A549 (cell line): ENCODE measurements at regions not wholly inside any gene's neighbourhood (a gene's known extent, or its start where the extent isn't known, plus 50 kb on each side); places are given as distances from the start of the nearest gene placed in this dataset.

Experiments used
- ATAC-seq, 2 experiments: fragments of 200-7000 bp in 1 of 2; fragments of >200 bp in 1 of 2; cut with Nextera tagmentation in 1 of 2; cut with Tn5 transposase in 1 of 2; 3 replicates each; pipeline versions ENCODE4 v1.8.0 to v1.9.1; 2018 to 2020; ENCODE audit warnings: mild to moderate bottlenecking in 1 of 2, moderate library complexity in 1 of 2
- CTCF ChIA-PET: fragments of 300-600 bp; sonication (Branson Sonifier 250); formaldehyde crosslinking; extraction: SDS; loops from one replicate; lab custom pipeline; 2021; ENCODE audit warnings: antibody characterized with exemption, inconsistent platforms; lab: Yijun Ruan, JAX
- POLR2A ChIA-PET: fragments of 350-600 bp; formaldehyde crosslinking; extraction: SDS; loops from one replicate; lab custom pipeline; 2021; ENCODE audit warnings: antibody characterized with exemption, inconsistent platforms; lab: Yijun Ruan, JAX
- DNase-seq, 2 experiments: peaks; one replicate each; pipeline versions ENCODE4 v3.0.0 to v3.0.0-alpha.2; 2011 to 2016; ENCODE audit warnings: low read depth in 1 of 2, low spot score in 1 of 2
- FAIRE-seq: peaks from 2 replicates; lab custom pipeline; 2011; peaks lifted over from hg19 to GRCh38; lab: Jason Lieb, UNC
- H3K27ac ChIP-seq, 2 experiments: fragments of >200 bp; sonication (Bioruptor Twin); formaldehyde crosslinking; 3 replicates each; pipeline ENCODE4 v1.5.1; 2016 to 2017
- H3K4me1 ChIP-seq: fragments of >200 bp; sonication (Bioruptor Twin); formaldehyde crosslinking; 3 replicates; pipeline ENCODE4 v1.6.1; 2016
- H3K4me2 ChIP-seq: fragments of >200 bp; sonication (Bioruptor Twin); formaldehyde crosslinking; 3 replicates; pipeline ENCODE4 v1.6.1; 2016
- H3K4me3 ChIP-seq: fragments of >200 bp; sonication (Bioruptor Twin); formaldehyde crosslinking; 3 replicates; pipeline ENCODE4 v1.5.1; 2016
- H3K9me3 ChIP-seq: fragments of >200 bp; sonication (Bioruptor Twin); formaldehyde crosslinking; 3 replicates; pipeline ENCODE4 v1.6.1; 2016
- BHLHE40 ChIP-seq: IDR thresholded peaks from 2 replicates; pipeline ENCODE4 v1.6.1; 2012; ENCODE audit warnings: low read depth, low read length, inconsistent platforms
- CBX2 ChIP-seq: fragments of 200-600 bp; sonication (generic); IDR thresholded peaks from 2 replicates; pipeline ENCODE4 v1.6.1; 2016; ENCODE audit warnings: low read depth, mild to moderate bottlenecking, borderline replicate concordance
- CBX8 ChIP-seq: fragments of 200-600 bp; sonication (generic); IDR thresholded peaks from 2 replicates; pipeline ENCODE4 v1.6.1; 2016
- EHMT2 ChIP-seq: fragments of 200-600 bp; sonication (generic); IDR thresholded peaks from 2 replicates; pipeline ENCODE4 v1.6.1; 2016; ENCODE audit warnings: antibody characterized with exemption, low read depth, mild to moderate bottlenecking, moderate library complexity
- FOXS1 ChIP-seq: fragments of 250-450 bp; sonication (Bioruptor Pico); IDR thresholded peaks from 2 replicates; pipeline ENCODE4 v1.5.0; 2020; ENCODE audit warnings: mild to moderate bottlenecking, moderate library complexity
- GATA3 ChIP-seq: IDR thresholded peaks from 2 replicates; pipeline ENCODE4 v1.6.1; 2012; ENCODE audit warnings: borderline replicate concordance
- HDAC2 ChIP-seq: fragments of 200-600 bp; sonication (generic); IDR thresholded peaks from 2 replicates; pipeline ENCODE4 v1.6.1; 2016
- HES2 ChIP-seq: fragments of >200 bp; sonication (Bioruptor Twin); formaldehyde crosslinking; IDR thresholded peaks from 2 replicates; pipeline ENCODE4 v1.6.1; 2016
- HOXB5 ChIP-seq: fragments of 250-450 bp; sonication (Bioruptor Pico); IDR thresholded peaks from 2 replicates; pipeline ENCODE4 v1.5.0; 2020; ENCODE audit warnings: mild to moderate bottlenecking, moderate library complexity
- JUNB ChIP-seq: fragments of >200 bp; sonication (Bioruptor Twin); formaldehyde crosslinking; IDR thresholded peaks from 2 replicates; pipeline ENCODE4 v1.6.1; 2016
- MAFK ChIP-seq: fragments of 450-650 bp; IDR thresholded peaks from 2 replicates; pipeline ENCODE4 v1.6.1; 2014; ENCODE audit not compliant: partially characterized antibody
- MAX ChIP-seq: IDR thresholded peaks from 2 replicates; pipeline ENCODE4 v1.6.1; 2012
- MAZ ChIP-seq: fragments of 150-350 bp; IDR thresholded peaks from 2 replicates; pipeline ENCODE4 v1.6.1; 2014; ENCODE audit warnings: antibody characterized with exemption, low read depth, low read length, borderline replicate concordance
- NFE2L2 ChIP-seq: fragments of 150-350 bp; conservative IDR thresholded peaks from 2 replicates; pipeline ENCODE4 v1.6.1; 2014; ENCODE audit warnings: low read length
- NPAS2 ChIP-seq: fragments of 250-450 bp; sonication (Bioruptor Pico); IDR thresholded peaks from 2 replicates; pipeline ENCODE4 v1.8.0; 2022; ENCODE audit warnings: mild to moderate bottlenecking, moderate library complexity, borderline replicate concordance
- POLR2AphosphoS2 ChIP-seq: conservative IDR thresholded peaks from 2 replicates; pipeline ENCODE4 v1.6.1; 2012; ENCODE audit warnings: low read length, improper control_type of control experiment, inconsistent platforms
- RCOR1 ChIP-seq: fragments of 150-350 bp; IDR thresholded peaks from 2 replicates; pipeline ENCODE4 v1.6.1; 2014; ENCODE audit warnings: antibody characterized with exemption, low read length, low read depth
- RFX5 ChIP-seq: fragments of 450-650 bp; IDR thresholded peaks from 2 replicates; pipeline ENCODE4 v1.7.1; 2014; ENCODE audit warnings: antibody characterized with exemption, mild to moderate bottlenecking, moderate library complexity
- RNF2 ChIP-seq: fragments of 200-600 bp; sonication (generic); IDR thresholded peaks from 2 replicates; pipeline ENCODE4 v1.6.1; 2016; ENCODE audit warnings: low read depth, mild to moderate bottlenecking, antibody characterized with exemption, moderate library complexity, borderline replicate concordance
- SMC3 ChIP-seq: fragments of >200 bp; sonication (Bioruptor Twin); formaldehyde crosslinking; IDR thresholded peaks from 3 replicates; pipeline ENCODE4 v1.6.1; 2018; ENCODE audit warnings: inconsistent platforms
- TFCP2L1 ChIP-seq: fragments of 250-450 bp; sonication (Bioruptor Pico); IDR thresholded peaks from 2 replicates; pipeline ENCODE4 v1.5.0; 2021; ENCODE audit warnings: mild to moderate bottlenecking
- TP53 ChIP-seq: fragments of 250-450 bp; sonication (Bioruptor Pico); IDR thresholded peaks from 2 replicates; pipeline ENCODE4 v1.5.0; 2021; ENCODE audit warnings: mild to moderate bottlenecking, moderate library complexity
- ZFP36 ChIP-seq: fragments of 450-650 bp; IDR thresholded peaks from 2 replicates; pipeline ENCODE4 v1.6.1; 2014; ENCODE audit warnings: borderline replicate concordance; ENCODE audit not compliant: partially characterized antibody
- WGBS: methylation state at CpG from one replicate; pipeline ENCODE4 v1.1.6; 2017; ENCODE audit errors: missing lambda C conversion rate; 5-methylcytosine and 5-hydroxymethylcytosine counted together
- TF ChIP-seq, protein P1 (sequence below): IDR thresholded peaks from 2 replicates; pipeline ENCODE4 v1.6.1; 2012

GRCh38 chr6:163643866-163644265, 229.3 kb downstream of the QKI start (continued):
- TF ChIP-seq, protein P1, sequence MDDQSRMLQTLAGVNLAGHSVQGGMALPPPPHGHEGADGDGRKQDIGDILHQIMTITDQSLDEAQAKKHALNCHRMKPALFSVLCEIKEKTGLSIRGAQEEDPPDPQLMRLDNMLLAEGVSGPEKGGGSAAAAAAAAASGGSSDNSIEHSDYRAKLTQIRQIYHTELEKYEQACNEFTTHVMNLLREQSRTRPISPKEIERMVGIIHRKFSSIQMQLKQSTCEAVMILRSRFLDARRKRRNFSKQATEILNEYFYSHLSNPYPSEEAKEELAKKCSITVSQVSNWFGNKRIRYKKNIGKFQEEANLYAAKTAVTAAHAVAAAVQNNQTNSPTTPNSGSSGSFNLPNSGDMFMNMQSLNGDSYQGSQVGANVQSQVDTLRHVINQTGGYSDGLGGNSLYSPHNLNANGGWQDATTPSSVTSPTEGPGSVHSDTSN = no peak
- TF ChIP-seq RNF2 = no peak
- no peak for TF ChIP-seq RFX5
- no peak for TF ChIP-seq MAFK
- TF ChIP-seq HOXB5 = no peak
- no peak for TF ChIP-seq TP53 (CRISPR knock-in tag)
- TF ChIP-seq CBX8 = no peak

- no peaks in the 10 kb centered on the region for H3K4me1 ChIP-seq
- H3K27ac ChIP-seq = no peak overlapping the region
- no peak for ATAC-seq
- POLR2A ChIA-PET = no interaction called here
- no peaks in the 10 kb centered on the region for H3K9me3 ChIP-seq
- H3K4me2 ChIP-seq = no peak overlapping the region
- no peak for FAIRE-seq
- 77% methylated on average over 7 of the region's 13 CpGs for WGBS
- TF ChIP-seq ZFP36 (no peak), MAX (no peak), NFE2L2 (no peak), MAFK (no peak), FOXS1 (no peak), HES2 (no peak), RFX5 (no peak)
- CTCF ChIA-PET = no interaction called here
- DNase-seq = no peak
- H3K4me3 ChIP-seq = no peak overlapping the region
Observed at GRCh38 chr6:163641706-163642105, 227.2 kb downstream of the QKI start.

DNA sequence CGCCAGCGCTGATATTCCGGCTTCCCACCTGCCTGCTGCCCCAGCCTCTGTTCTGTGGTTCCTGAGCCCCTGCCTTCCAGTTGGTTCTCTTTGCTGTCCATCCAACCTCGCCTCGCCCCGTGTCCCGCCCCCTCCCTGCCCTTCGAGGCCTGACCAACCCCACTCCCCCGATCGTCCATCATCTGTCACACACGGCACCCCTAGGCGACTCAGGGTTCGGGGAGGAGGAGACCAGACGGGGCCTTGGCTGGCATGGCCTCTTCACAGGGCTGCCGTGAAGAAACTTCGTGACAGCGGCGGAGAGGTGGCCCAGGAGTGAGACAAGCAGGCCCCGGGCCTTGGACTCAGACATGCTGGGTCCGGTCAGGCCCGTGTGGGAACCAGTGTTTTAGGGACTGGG, 226.1 kb downstream of the QKI start:
- ATAC-seq = no peak
- no peak for TF ChIP-seq RCOR1
- no peak for TF ChIP-seq JUNB
- no peak for TF ChIP-seq TP53 (CRISPR knock-in tag)
- no peak for TF ChIP-seq HDAC2
- no peak for TF ChIP-seq RNF2
- TF ChIP-seq POLR2AphosphoS2 = no peak
- TF ChIP-seq MAZ = no peak
- TF ChIP-seq CBX8 = no peak
- TF ChIP-seq, protein P1 = no peak
- TF ChIP-seq TFCP2L1 (CRISPR knock-in tag) = no peak
- TF ChIP-seq EHMT2 = no peak
- no peak for TF ChIP-seq HOXB5
- TF ChIP-seq SMC3 = no peak
- TF ChIP-seq NPAS2 (CRISPR knock-in tag) = no peak
- no peak for TF ChIP-seq GATA3
- TF ChIP-seq BHLHE40 = no peak
- no peak for TF ChIP-seq CBX2
- Histone ChIP-seq H3K4me2 (no peak overlapping the region), H3K9me3 (no peaks in the 10 kb centered on the region), H3K4me1 (no peaks in the 10 kb centered on the region), H3K4me3 (no peak overlapping the region), H3K27ac (no peak overlapping the region)
- FAIRE-seq = no peak
- no peak for DNase-seq
- 89% methylated on average over 11 of the region's 21 CpGs for WGBS
- ChIA-PET CTCF (no interaction called here), POLR2A (no interaction called here)
